T-helper 17 cell (primary cell): ENCODE measurements at regions not wholly inside any gene's neighbourhood (a gene's known extent, or its start where the extent isn't known, plus 50 kb on each side); places are given as distances from the start of the nearest gene placed in this dataset.

Experiments
- ATAC-seq: fragments of 150-1000 bp; cut with Tn5 transposase; 2 replicates; pipeline ENCODE4 v1.10.0; 2021; ENCODE audit warnings: mild to moderate bottlenecking, moderate library complexity
- DNase-seq, 3 donors: peaks; one replicate each; pipeline versions ENCODE4 v3.0.0 to v3.0.0-alpha.2; 2020 to 2021
- H3K9me3 ChIP-seq: one replicate; pipeline ENCODE4 v1.7.0; 2013; ENCODE audit warnings: low read length, mild to moderate bottlenecking; ENCODE audit not compliant: control insufficient read depth, poor library complexity, severe bottlenecking
- H3K27ac Mint-ChIP-seq: one replicate; pipeline ENCODE4 v1.8.0; 2022; ENCODE audit warnings: mild to moderate bottlenecking, moderate library complexity, mixed read lengths
- H3K27me3 Mint-ChIP-seq: one replicate; pipeline ENCODE4 v1.8.0; 2022; ENCODE audit warnings: mixed read lengths
- H3K36me3 Mint-ChIP-seq: one replicate; pipeline ENCODE4 v1.8.0; 2022; ENCODE audit warnings: low read depth, mixed read lengths
- H3K4me1 Mint-ChIP-seq: one replicate; pipeline ENCODE4 v1.8.0; 2022; ENCODE audit warnings: mild to moderate bottlenecking, mixed read lengths
- H3K4me3 Mint-ChIP-seq: one replicate; pipeline ENCODE4 v1.8.0; 2022; ENCODE audit warnings: mild to moderate bottlenecking, moderate library complexity, mixed read lengths

- Mint-ChIP-seq H3K4me1 (no peaks in the 10 kb centered on the region), H3K27ac (no peak overlapping the region)
These were observed 137.9 kb upstream of the POU3F3 start for GRCh38 chr2:104716061-104716460.

DNA sequence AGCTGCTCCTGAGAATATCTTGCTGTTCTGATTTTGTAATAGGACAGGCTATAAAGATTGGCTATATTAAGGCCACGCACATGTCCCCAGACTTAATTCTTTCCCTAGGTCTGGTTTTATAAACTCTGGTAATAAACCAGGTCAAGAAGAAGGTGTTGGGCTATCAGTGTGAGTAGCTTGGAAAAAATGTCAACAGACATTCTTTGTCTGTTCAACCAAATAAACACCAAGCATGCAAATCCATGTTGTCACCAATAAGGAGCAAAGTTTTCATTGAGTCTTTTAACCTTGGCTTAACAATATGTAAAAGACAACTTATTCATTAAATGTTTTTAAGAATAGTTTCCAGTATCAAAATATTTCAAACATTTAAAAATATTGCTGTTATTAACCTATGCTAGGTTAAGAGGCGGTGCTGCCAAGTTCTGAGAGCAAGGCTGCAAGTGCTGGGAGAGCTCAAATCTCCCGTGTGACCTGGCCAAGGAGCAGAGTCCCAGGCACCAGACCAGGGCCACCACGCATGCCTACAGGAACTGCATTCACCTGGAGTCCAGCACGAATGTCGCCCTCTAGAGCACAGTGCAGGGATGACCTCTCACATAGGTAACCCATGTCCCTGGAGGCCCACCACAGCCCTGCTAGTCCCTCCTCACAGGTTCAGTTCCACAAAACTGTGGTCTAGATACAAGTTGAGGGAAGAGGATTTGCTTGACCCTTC, 120.5 kb upstream of the POU3F3 start:
- no peak overlapping the region for H3K27ac Mint-ChIP-seq
- H3K9me3 ChIP-seq = no peaks in the 10 kb centered on the region
- H3K4me3 Mint-ChIP-seq = no peak overlapping the region
- H3K36me3 Mint-ChIP-seq = no peaks in the 10 kb centered on the region
- peaks cover 5% of the 10 kb centered on the region for H3K27me3 Mint-ChIP-seq
- H3K4me1 Mint-ChIP-seq = no peaks in the 10 kb centered on the region
- ATAC-seq (no peak), DNase-seq (no peak)

More at GRCh38 chr2:104716061-104716460, 137.9 kb upstream of the POU3F3 start:
- H3K27me3 Mint-ChIP-seq = no peaks in the 10 kb centered on the region
- H3K36me3 Mint-ChIP-seq = peaks cover 2% of the 10 kb centered on the region
- DNase-seq (no peak), ATAC-seq (no peak)
- H3K9me3 ChIP-seq = no peaks in the 10 kb centered on the region
- no peak overlapping the region for H3K4me3 Mint-ChIP-seq

- H3K4me3 Mint-ChIP-seq = no peak overlapping the region
- H3K27ac Mint-ChIP-seq = no peak overlapping the region
- no peak for ATAC-seq
- H3K4me1 Mint-ChIP-seq = no peaks in the 10 kb centered on the region
- H3K9me3 ChIP-seq = no peaks in the 10 kb centered on the region
- H3K36me3 Mint-ChIP-seq = no peaks in the 10 kb centered on the region
- peaks cover 5% of the 10 kb centered on the region for H3K27me3 Mint-ChIP-seq
- no peak for DNase-seq
These were observed 118.9 kb upstream of the POU3F3 start for GRCh38 chr2:104734937-104735586.

DNA sequence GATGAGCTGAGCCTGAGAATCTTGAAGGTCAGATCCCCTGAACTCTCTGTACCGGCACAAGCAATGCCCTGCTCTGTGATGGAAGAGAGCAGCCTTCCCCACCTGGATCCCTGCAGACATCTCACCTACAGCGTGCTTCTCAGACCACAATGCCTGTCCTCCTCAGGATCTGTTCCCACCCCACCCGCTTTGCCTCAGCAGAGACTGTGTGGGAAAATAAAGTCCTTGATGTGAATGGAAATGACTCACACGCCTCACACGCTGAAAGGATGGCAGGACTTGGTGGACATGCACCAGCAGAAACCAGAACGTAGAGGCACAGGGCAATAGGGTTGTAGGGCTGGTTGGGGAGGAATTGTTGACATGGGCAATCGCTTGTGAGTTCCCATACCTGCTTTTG, 117.9 kb upstream of the POU3F3 start:
- H3K9me3 ChIP-seq = no peaks in the 10 kb centered on the region
- Mint-ChIP-seq H3K4me3 (no peak overlapping the region), H3K27ac (no peak overlapping the region), H3K27me3 (peaks cover 5% of the 10 kb centered on the region), H3K36me3 (no peaks in the 10 kb centered on the region), H3K4me1 (no peaks in the 10 kb centered on the region)
- ATAC-seq = no peak
- no peak for DNase-seq

GRCh38 chr2:104741860-104742259, 112.1 kb upstream of the POU3F3 start:
- no peak for DNase-seq
- H3K4me3 Mint-ChIP-seq = no peak overlapping the region
- no peak overlapping the region for H3K27ac Mint-ChIP-seq
- no peaks in the 10 kb centered on the region for H3K9me3 ChIP-seq
- no peaks in the 10 kb centered on the region for H3K4me1 Mint-ChIP-seq
- no peaks in the 10 kb centered on the region for H3K36me3 Mint-ChIP-seq
- peaks cover 5% of the 10 kb centered on the region for H3K27me3 Mint-ChIP-seq
- ATAC-seq = no peak

DNA sequence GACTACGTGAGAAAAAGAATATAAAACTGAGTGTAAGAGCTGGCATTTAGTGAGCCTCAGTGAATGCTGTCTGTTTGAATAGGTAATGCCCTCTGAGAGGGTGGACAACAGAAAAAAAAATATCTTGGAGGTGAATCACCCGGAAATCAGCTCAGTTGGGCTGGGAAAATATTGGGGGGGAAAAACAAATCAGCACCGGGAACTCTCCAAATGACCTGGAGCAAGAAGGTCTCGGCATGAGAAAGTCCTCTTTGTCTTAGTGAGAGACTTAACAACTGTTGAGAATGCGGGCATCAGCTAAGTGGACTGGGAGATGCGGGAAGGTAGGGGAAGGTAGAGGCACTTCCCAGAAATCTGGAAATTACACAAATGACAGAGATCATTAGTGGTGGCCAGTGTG, 109.4 kb upstream of the POU3F3 start:
- no peak overlapping the region for H3K27ac Mint-ChIP-seq
- DNase-seq (no peak), ATAC-seq (no peak)
- H3K36me3 Mint-ChIP-seq = no peaks in the 10 kb centered on the region
- no peaks in the 10 kb centered on the region for H3K9me3 ChIP-seq
- H3K27me3 Mint-ChIP-seq = peaks cover 5% of the 10 kb centered on the region
- H3K4me3 Mint-ChIP-seq = no peak overlapping the region
- no peaks in the 10 kb centered on the region for H3K4me1 Mint-ChIP-seq

GRCh38 chr2:104745846-104746245, 108.1 kb upstream of the POU3F3 start:
- DNase-seq = no peak
- H3K36me3 Mint-ChIP-seq = no peaks in the 10 kb centered on the region
- no peaks in the 10 kb centered on the region for H3K9me3 ChIP-seq
- H3K4me3 Mint-ChIP-seq = no peak overlapping the region
- H3K27ac Mint-ChIP-seq = no peak overlapping the region
- peaks cover 5% of the 10 kb centered on the region for H3K27me3 Mint-ChIP-seq
- ATAC-seq = no peak
- H3K4me1 Mint-ChIP-seq = no peaks in the 10 kb centered on the region

DNA sequence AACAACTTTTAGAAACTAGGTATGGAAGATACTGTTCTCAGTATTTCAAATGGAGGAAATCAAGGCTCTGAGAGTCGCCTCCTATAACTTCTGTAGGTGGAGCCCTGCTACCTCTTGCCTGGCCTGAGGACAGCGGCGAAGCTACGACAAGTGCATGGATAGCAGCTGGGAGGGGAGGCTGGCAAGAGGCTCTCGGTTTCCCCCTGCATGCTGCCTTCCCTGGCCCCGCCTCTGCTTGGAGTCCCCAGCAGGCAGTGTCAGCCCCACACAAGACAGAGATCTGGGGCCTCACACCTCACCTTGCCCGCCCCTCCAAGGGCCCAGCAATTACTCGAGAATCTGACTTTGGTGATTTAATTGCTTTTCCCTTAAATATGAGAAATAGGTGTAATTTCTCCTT, 107.6 kb upstream of the POU3F3 start:
- DNase-seq (no peak), ATAC-seq (no peak)
- Mint-ChIP-seq H3K4me3 (no peak overlapping the region), H3K36me3 (no peaks in the 10 kb centered on the region), H3K27me3 (peaks cover 5% of the 10 kb centered on the region), H3K4me1 (no peaks in the 10 kb centered on the region), H3K27ac (no peak overlapping the region)
- no peaks in the 10 kb centered on the region for H3K9me3 ChIP-seq

DNA sequence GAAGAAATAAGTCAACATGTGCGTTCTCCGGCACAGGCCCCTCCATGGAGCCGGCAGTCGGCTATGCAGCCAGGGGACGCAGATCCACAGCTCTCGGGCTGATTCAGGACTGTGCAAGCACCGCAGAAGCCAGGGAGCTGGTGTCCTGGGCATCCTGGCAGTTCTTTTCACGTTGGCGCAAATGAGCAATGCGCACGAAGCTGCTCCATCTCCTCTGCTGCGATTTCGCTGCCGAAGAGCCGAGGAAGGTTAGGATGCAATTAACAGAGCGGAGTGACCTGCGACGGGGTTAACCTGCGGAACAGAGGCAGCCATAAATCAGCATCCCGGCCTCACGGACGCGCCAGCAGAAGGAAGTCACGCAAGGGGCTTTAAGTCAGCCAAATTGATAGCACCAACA, 107.1 kb upstream of the POU3F3 start:
- Mint-ChIP-seq H3K27ac (no peak overlapping the region), H3K4me3 (no peak overlapping the region), H3K27me3 (peaks cover 5% of the 10 kb centered on the region), H3K36me3 (no peaks in the 10 kb centered on the region), H3K4me1 (no peaks in the 10 kb centered on the region)
- H3K9me3 ChIP-seq = no peaks in the 10 kb centered on the region
- ATAC-seq (no peak), DNase-seq (no peak)

GRCh38 chr2:104749856-104750460, 104.0 kb upstream of the POU3F3 start:
- no peak for DNase-seq

GRCh38 chr2:104752504-104752903, 101.4 kb upstream of the POU3F3 start:
- H3K36me3 Mint-ChIP-seq = no peaks in the 10 kb centered on the region
- ATAC-seq (no peak), DNase-seq (no peak)
- H3K4me1 Mint-ChIP-seq = no peaks in the 10 kb centered on the region
- no peak overlapping the region for H3K27ac Mint-ChIP-seq
- no peaks in the 10 kb centered on the region for H3K9me3 ChIP-seq
- H3K4me3 Mint-ChIP-seq = no peak overlapping the region
- no peaks in the 10 kb centered on the region for H3K27me3 Mint-ChIP-seq

More at GRCh38 chr2:104749856-104750460, 104.0 kb upstream of the POU3F3 start:
- no peaks in the 10 kb centered on the region for H3K9me3 ChIP-seq
- peaks cover 5% of the 10 kb centered on the region for H3K27me3 Mint-ChIP-seq
- H3K27ac Mint-ChIP-seq = no peak overlapping the region
- H3K36me3 Mint-ChIP-seq = no peaks in the 10 kb centered on the region
- no peaks in the 10 kb centered on the region for H3K4me1 Mint-ChIP-seq
- no peak overlapping the region for H3K4me3 Mint-ChIP-seq
- ATAC-seq = no peak

- no peaks in the 10 kb centered on the region for H3K4me1 Mint-ChIP-seq
- no peaks in the 10 kb centered on the region for H3K27me3 Mint-ChIP-seq
- no peak overlapping the region for H3K4me3 Mint-ChIP-seq
- peak; percentile 10 for ATAC-seq
- no peaks in the 10 kb centered on the region for H3K36me3 Mint-ChIP-seq
- H3K9me3 ChIP-seq = no peaks in the 10 kb centered on the region
- no peak overlapping the region for H3K27ac Mint-ChIP-seq
- DNase-seq = no peak
These were observed 98.7 kb upstream of the POU3F3 start for GRCh38 chr2:104755026-104755878.

DNA sequence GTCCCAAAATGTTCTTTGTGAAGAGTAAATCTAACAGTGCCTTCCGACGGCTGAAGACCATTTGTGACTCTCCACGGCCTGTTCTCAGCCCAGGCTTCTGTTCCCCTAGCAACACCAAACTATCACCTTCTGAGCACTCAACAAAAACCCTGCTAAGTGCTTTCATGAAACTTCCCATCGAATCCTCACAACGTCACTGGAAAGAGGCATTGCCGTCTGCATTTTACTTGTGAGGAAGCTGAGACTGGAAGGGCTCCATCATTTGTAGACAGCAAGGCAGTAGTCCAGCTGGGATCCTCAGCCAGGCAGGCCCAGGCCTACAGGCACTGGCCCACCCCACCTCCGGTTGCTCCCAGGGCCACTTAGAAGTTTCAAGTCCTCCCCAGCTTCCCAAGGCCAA, 97.8 kb upstream of the POU3F3 start:
- H3K4me1 Mint-ChIP-seq = no peaks in the 10 kb centered on the region
- H3K36me3 Mint-ChIP-seq = no peaks in the 10 kb centered on the region
- no peak for DNase-seq
- no peaks in the 10 kb centered on the region for H3K27me3 Mint-ChIP-seq
- no peak overlapping the region for H3K4me3 Mint-ChIP-seq
- no peak overlapping the region for H3K27ac Mint-ChIP-seq
- ATAC-seq = no peak
- H3K9me3 ChIP-seq = no peaks in the 10 kb centered on the region
